ENCODE measurements at regions not wholly inside any gene's neighbourhood (a gene's known extent, or its start where the extent isn't known, plus 50 kb on each side); places are given as distances from the start of the nearest gene placed in this dataset.

DNA sequence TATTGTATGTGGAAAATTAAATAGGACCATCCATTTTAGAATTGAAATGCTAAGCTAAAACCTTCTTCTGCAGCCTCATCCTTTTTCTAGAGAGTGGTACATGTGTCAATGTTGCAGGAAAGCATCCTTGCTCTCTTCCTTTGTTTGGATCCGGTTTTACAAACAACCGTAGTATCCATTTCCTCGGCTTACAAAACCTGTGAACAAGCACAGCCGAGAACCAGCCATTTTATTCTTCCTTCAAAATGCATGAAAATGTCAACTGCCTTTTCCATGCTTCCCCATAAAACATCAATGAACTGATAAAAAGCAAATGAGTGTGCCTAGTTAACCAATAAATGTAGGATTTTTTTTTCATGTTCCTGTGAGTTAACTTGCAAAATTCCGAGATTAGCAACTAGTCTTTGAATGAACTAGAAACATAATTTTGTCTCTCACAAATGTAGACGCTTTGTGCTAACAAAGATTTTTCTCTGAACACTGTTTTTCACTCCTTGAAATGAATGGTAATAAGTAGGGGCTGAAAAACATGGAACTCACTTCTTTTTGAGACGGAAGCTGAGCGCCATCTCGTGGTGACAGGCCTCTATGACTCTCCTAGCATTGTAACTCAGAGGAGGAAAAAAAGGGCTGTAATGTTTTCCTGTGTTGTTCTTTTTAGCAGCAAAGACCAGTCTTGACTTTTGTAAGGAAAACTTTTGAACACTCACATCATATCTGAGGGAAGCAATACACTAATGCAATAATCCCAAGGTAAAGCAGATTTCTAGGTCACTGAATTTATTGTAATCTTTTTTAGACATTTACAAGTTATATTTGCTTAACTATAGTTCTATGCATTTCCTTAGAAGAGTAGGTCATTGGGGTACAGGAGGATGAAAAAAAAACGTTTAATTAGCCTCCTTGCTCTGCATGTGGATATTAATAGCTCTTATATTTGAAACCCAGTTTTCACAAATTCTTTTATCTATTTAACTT lies 157.4 kb upstream of the FOXG1 start:
- H3K4me1 ChIP-seq (ENCODE audit: insufficient read depth, low read length): no peaks in the 10 kb centered on the region
- H2AFZ ChIP-seq (ENCODE audit: low read length): no peak overlapping the region
- H3K27me3 ChIP-seq (ENCODE audit: insufficient read depth, low read length): no peaks in the 10 kb centered on the region
- no peak overlapping the region for H3K27ac ChIP-seq (ENCODE audit: low read depth, low read length)
- H3K4me2 ChIP-seq (ENCODE audit: insufficient read depth, low read length): no peak overlapping the region
- no peak overlapping the region for H3K4me3 ChIP-seq (ENCODE audit: insufficient read depth, low read length)
- peaks cover 2% of the 10 kb centered on the region for H3K9me3 ChIP-seq (ENCODE audit: low read depth, low read length)
- no peaks in the 10 kb centered on the region for H3K36me3 ChIP-seq (ENCODE audit: insufficient read depth, low read length)
- DNase-seq (ENCODE audit: insufficient read length, low spot score, missing footprints): no peak
- no peaks in the 10 kb centered on the region for H3K79me2 ChIP-seq (ENCODE audit: insufficient read depth, low read length)
- H4K20me1 ChIP-seq (ENCODE audit: insufficient read depth, low read length): no peaks in the 10 kb centered on the region
- TF ChIP-seq, protein P1, sequence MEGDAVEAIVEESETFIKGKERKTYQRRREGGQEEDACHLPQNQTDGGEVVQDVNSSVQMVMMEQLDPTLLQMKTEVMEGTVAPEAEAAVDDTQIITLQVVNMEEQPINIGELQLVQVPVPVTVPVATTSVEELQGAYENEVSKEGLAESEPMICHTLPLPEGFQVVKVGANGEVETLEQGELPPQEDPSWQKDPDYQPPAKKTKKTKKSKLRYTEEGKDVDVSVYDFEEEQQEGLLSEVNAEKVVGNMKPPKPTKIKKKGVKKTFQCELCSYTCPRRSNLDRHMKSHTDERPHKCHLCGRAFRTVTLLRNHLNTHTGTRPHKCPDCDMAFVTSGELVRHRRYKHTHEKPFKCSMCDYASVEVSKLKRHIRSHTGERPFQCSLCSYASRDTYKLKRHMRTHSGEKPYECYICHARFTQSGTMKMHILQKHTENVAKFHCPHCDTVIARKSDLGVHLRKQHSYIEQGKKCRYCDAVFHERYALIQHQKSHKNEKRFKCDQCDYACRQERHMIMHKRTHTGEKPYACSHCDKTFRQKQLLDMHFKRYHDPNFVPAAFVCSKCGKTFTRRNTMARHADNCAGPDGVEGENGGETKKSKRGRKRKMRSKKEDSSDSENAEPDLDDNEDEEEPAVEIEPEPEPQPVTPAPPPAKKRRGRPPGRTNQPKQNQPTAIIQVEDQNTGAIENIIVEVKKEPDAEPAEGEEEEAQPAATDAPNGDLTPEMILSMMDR (IDR thresholded peaks at IDR 0.05; ENCODE audit: extremely low read depth, low read depth, low read length): peak; percentile 60

DNA sequence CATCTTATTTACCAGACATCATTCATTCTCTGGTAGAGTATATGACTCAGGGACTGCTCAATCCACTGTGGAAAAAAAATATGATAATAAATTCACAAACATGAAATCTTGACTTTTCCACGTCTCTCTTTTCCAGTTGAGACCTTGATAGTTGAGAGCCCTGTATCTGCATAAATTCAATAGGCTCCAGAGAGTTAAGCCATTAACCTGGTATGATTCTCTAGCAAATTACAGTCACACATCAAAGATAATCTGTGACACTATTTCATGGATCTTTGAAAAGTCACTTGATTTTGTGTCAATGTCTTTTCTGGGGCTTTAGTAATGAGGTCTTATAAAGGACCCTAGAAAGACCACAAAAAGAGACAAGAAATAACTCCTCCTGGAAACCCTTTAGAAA lies 154.2 kb upstream of the FOXG1 start:
- TF ChIP-seq, protein P1 (IDR thresholded peaks at IDR 0.05; ENCODE audit: extremely low read depth, low read depth, low read length): no peak
- Histone ChIP-seq H3K27me3 (ENCODE audit: insufficient read depth, low read length) (no peaks in the 10 kb centered on the region), H3K36me3 (ENCODE audit: insufficient read depth, low read length) (no peaks in the 10 kb centered on the region), H3K9me3 (ENCODE audit: low read depth, low read length) (peaks cover 2% of the 10 kb centered on the region), H3K79me2 (ENCODE audit: insufficient read depth, low read length) (no peaks in the 10 kb centered on the region), H3K4me2 (ENCODE audit: insufficient read depth, low read length) (no peak overlapping the region), H2AFZ (ENCODE audit: low read length) (no peak overlapping the region), H3K4me1 (ENCODE audit: insufficient read depth, low read length) (no peaks in the 10 kb centered on the region), H3K27ac (ENCODE audit: low read depth, low read length) (no peak overlapping the region), H3K4me3 (ENCODE audit: insufficient read depth, low read length) (no peak overlapping the region), H4K20me1 (ENCODE audit: insufficient read depth, low read length) (no peaks in the 10 kb centered on the region)
- DNase-seq (ENCODE audit: insufficient read length, low spot score, missing footprints): no peak

DNA sequence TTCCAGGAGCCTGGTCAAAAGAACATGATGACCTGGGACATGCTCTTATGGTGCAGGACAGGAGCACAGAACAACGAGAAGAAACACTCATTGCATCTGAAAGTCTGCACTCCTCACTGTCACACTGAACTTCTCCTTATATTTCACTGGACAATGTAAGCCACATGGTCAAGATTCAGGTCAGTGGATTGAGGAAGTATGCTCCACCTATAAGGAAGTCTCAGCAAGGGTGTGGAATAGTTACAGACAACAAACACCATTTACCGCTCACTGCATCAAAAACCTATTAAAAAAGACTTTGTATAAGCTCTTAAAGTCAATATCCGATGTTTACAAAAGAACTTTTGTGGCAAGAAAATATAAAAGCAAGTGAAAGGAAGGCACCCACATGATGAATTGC lies 153.1 kb upstream of the FOXG1 start:
- no peak for DNase-seq (ENCODE audit: insufficient read length, low spot score, missing footprints)
- Histone ChIP-seq H4K20me1 (ENCODE audit: insufficient read depth, low read length) (no peaks in the 10 kb centered on the region), H3K79me2 (ENCODE audit: insufficient read depth, low read length) (no peaks in the 10 kb centered on the region), H3K27me3 (ENCODE audit: insufficient read depth, low read length) (no peaks in the 10 kb centered on the region), H3K4me3 (ENCODE audit: insufficient read depth, low read length) (no peak overlapping the region), H3K9me3 (ENCODE audit: low read depth, low read length) (peaks cover 2% of the 10 kb centered on the region), H3K4me2 (ENCODE audit: insufficient read depth, low read length) (no peak overlapping the region), H2AFZ (ENCODE audit: low read length) (no peak overlapping the region), H3K4me1 (ENCODE audit: insufficient read depth, low read length) (no peaks in the 10 kb centered on the region), H3K27ac (ENCODE audit: low read depth, low read length) (no peak overlapping the region), H3K36me3 (ENCODE audit: insufficient read depth, low read length) (no peaks in the 10 kb centered on the region)
- TF ChIP-seq, protein P1 (IDR thresholded peaks at IDR 0.05; ENCODE audit: extremely low read depth, low read depth, low read length): no peak

DNA sequence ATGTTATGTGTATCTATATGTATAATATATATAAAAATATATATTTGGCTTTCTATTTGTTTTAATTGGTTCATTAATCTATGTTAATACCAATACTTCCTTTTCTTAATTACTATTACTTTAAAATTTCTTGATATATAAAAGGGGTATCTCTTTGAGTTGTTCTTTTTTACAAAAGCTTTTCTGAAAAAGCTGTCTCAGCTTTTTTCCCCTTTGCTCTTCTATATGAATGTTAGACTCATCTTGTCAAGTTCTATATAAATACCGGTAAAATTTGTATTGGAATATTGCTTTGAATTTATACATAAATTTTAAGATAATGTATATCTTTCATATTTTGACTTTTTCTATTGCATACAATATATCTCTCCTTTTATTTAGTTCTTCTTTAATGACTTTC lies 139.8 kb upstream of the FOXG1 start:
- Histone ChIP-seq H4K20me1 (ENCODE audit: insufficient read depth, low read length) (no peaks in the 10 kb centered on the region), H3K79me2 (ENCODE audit: insufficient read depth, low read length) (no peaks in the 10 kb centered on the region), H3K9me3 (ENCODE audit: low read depth, low read length) (no peaks in the 10 kb centered on the region), H3K27ac (ENCODE audit: low read depth, low read length) (no peak overlapping the region), H3K4me1 (ENCODE audit: insufficient read depth, low read length) (no peaks in the 10 kb centered on the region), H3K4me3 (ENCODE audit: insufficient read depth, low read length) (no peak overlapping the region), H3K4me2 (ENCODE audit: insufficient read depth, low read length) (no peak overlapping the region), H3K27me3 (ENCODE audit: insufficient read depth, low read length) (no peaks in the 10 kb centered on the region), H3K36me3 (ENCODE audit: insufficient read depth, low read length) (no peaks in the 10 kb centered on the region), H2AFZ (ENCODE audit: low read length) (no peak overlapping the region)
- TF ChIP-seq, protein P1 (IDR thresholded peaks at IDR 0.05; ENCODE audit: extremely low read depth, low read depth, low read length): no peak
- DNase-seq (ENCODE audit: insufficient read length, low spot score, missing footprints): no peak
